IMR-90 (cell line): ENCODE measurements at regions not wholly inside any gene's neighbourhood (a gene's known extent, or its start where the extent isn't known, plus 50 kb on each side); places are given as distances from the start of the nearest gene placed in this dataset.

ENCODE experiments used
- ATAC-seq: fragments of 200-7000 bp; cut with Tn5 transposase; 2 replicates; pipeline ENCODE4 v1.9.1; 2020; ENCODE audit warnings: low read depth, mild to moderate bottlenecking, moderate library complexity
- BruUV-seq: library from RNA; stranded (reverse); fragments of 400-500 nt; replicated peaks from 2 replicates; lab custom pipeline; 2021; lab: Mats Ljungman, UMichigan
- CTCF ChIA-PET: fragments of 300-600 bp; formaldehyde crosslinking; extraction: SDS; loops from one replicate; lab custom pipeline; 2021; ENCODE audit warnings: antibody characterized with exemption; lab: Yijun Ruan, JAX
- POLR2A ChIA-PET: fragments of 300-600 bp; sonication (Branson Sonifier 250); formaldehyde crosslinking; loops from one replicate; lab custom pipeline; 2022; ENCODE audit warnings: antibody characterized with exemption; ENCODE audit not compliant: unreplicated experiment; lab: Charles Lee
- DNase-seq: peaks from one replicate; pipeline ENCODE4 v3.0.0; 2013
- H2AFZ ChIP-seq: replicated peaks from 2 replicates; pipeline ENCODE3; 2013; ENCODE audit warnings: low read length, mild to moderate bottlenecking; ENCODE audit not compliant: poor library complexity
- H2AK5ac ChIP-seq: 2 replicates; pipeline ENCODE4 v1.6.1; 2013; ENCODE audit warnings: low read depth, low read length, inconsistent platforms
- H2AK9ac ChIP-seq: replicated peaks from 2 replicates; pipeline ENCODE3; 2013; ENCODE audit warnings: mild to moderate bottlenecking, low read depth, low read length, moderate library complexity; ENCODE audit not compliant: poor library complexity
- H2BK120ac ChIP-seq: 2 replicates; pipeline ENCODE4 v1.6.1; 2013; ENCODE audit warnings: low read depth, low read length, inconsistent platforms
- H2BK15ac ChIP-seq: 3 replicates; pipeline ENCODE4 v1.6.1; 2013; ENCODE audit warnings: low read depth, low read length, inconsistent platforms
- H2BK20ac ChIP-seq: 2 replicates; pipeline ENCODE4 v1.6.1; 2013; ENCODE audit warnings: low read depth, mild to moderate bottlenecking, inconsistent platforms, low read length, moderate library complexity
- H2BK5ac ChIP-seq: 2 replicates; pipeline ENCODE4 v1.6.1; 2013; ENCODE audit warnings: mild to moderate bottlenecking, low read depth, low read length, inconsistent platforms; ENCODE audit not compliant: poor library complexity, severe bottlenecking
- H3K14ac ChIP-seq: replicated peaks from 2 replicates; pipeline ENCODE4 v1.6.1; 2013; ENCODE audit warnings: low read depth, low read length, inconsistent platforms
- H3K18ac ChIP-seq: 2 replicates; pipeline ENCODE4 v1.6.1; 2013; ENCODE audit warnings: low read depth, low read length, control low read depth
- H3K23ac ChIP-seq: 2 replicates; pipeline ENCODE4 v1.6.1; 2013; ENCODE audit warnings: low read depth, low read length, inconsistent platforms
- H3K27ac ChIP-seq: 2 replicates; pipeline ENCODE4 v1.5.1; 2013; ENCODE audit warnings: mild to moderate bottlenecking, control low read depth, low read length; ENCODE audit not compliant: insufficient read depth
- H3K27me3 ChIP-seq: 2 replicates; pipeline ENCODE4 v1.6.1; 2013; ENCODE audit warnings: low read length; ENCODE audit not compliant: control insufficient read depth, insufficient read depth
- H3K36me3 ChIP-seq: 2 replicates; pipeline ENCODE4 v1.6.1; 2013; ENCODE audit warnings: low read length, mixed read lengths; ENCODE audit not compliant: control insufficient read depth, insufficient read depth
- H3K4ac ChIP-seq: 2 replicates; pipeline ENCODE4 v1.6.1; 2013; ENCODE audit warnings: low read depth, low read length, inconsistent platforms
- H3K4me1 ChIP-seq: 2 replicates; pipeline ENCODE4 v1.6.1; 2013; ENCODE audit warnings: low read length, mixed read lengths; ENCODE audit not compliant: control insufficient read depth, insufficient read depth
- H3K4me2 ChIP-seq: 2 replicates; pipeline ENCODE4 v1.6.1; 2013; ENCODE audit warnings: low read depth, mild to moderate bottlenecking, control low read depth, low read length, moderate library complexity
- H3K4me3 ChIP-seq: 2 replicates; pipeline ENCODE4 v1.5.1; 2013; ENCODE audit warnings: low read depth, mild to moderate bottlenecking, control low read depth, low read length, moderate library complexity; ENCODE audit not compliant: insufficient read depth
- H3K56ac ChIP-seq: 2 replicates; pipeline ENCODE4 v1.6.1; 2013; ENCODE audit warnings: low read length, inconsistent platforms; ENCODE audit not compliant: insufficient read depth; ENCODE audit errors: extremely low read depth
- H3K79me1 ChIP-seq, 2 experiments: 2 replicates each; pipeline ENCODE4 v1.6.1; 2013; ENCODE audit warnings: low read length in 2 of 2, inconsistent platforms in 1 of 2, low read depth in 1 of 2
- H3K9ac ChIP-seq: 2 replicates; pipeline ENCODE4 v1.6.1; 2013; ENCODE audit warnings: low read depth, low read length, control low read depth
- H3K9me1 ChIP-seq: 2 replicates; pipeline ENCODE4 v1.6.1; 2013; ENCODE audit warnings: low read length, inconsistent platforms; ENCODE audit not compliant: insufficient read depth
- H3K9me3 ChIP-seq: 2 replicates; pipeline ENCODE4 v1.6.1; 2013; ENCODE audit warnings: low read length; ENCODE audit not compliant: control insufficient read depth, insufficient read depth
- H4K20me1 ChIP-seq: 2 replicates; pipeline ENCODE4 v1.6.1; 2013; ENCODE audit warnings: low read length, inconsistent platforms; ENCODE audit not compliant: insufficient read depth
- H4K5ac ChIP-seq: 2 replicates; pipeline ENCODE4 v1.6.1; 2013; ENCODE audit warnings: mild to moderate bottlenecking, low read depth, low read length, control low read depth
- H4K8ac ChIP-seq, 2 experiments: 2 replicates each; pipeline ENCODE4 v1.6.1; 2013; ENCODE audit warnings: low read depth in 2 of 2, low read length in 2 of 2, control low read depth in 1 of 2, inconsistent platforms in 1 of 2
- H4K91ac ChIP-seq: 2 replicates; pipeline ENCODE4 v1.6.1; 2013; ENCODE audit warnings: low read depth, low read length, inconsistent platforms; ENCODE audit not compliant: insufficient read depth
- BHLHE40 ChIP-seq: fragments of 150-350 bp; IDR thresholded peaks from 2 replicates; pipeline ENCODE4 v1.6.1; 2016; ENCODE audit warnings: mild to moderate bottlenecking, low read depth, low read length
- CEBPB ChIP-seq: IDR thresholded peaks from 2 replicates; pipeline ENCODE4 v1.6.1; 2012; ENCODE audit warnings: low read depth, low read length, improper control_type of control experiment
- CHD1 ChIP-seq: IDR thresholded peaks from 2 replicates; pipeline ENCODE4 v1.6.1; 2012; ENCODE audit warnings: low read depth, low read length, improper control_type of control experiment
- FOS ChIP-seq: fragments of 150-350 bp; IDR thresholded peaks from 2 replicates; pipeline ENCODE4 v1.6.1; 2016; ENCODE audit warnings: low read depth, low read length
- MAFK ChIP-seq: IDR thresholded peaks from 2 replicates; pipeline ENCODE4 v1.6.1; 2012; ENCODE audit warnings: low read depth, low read length, improper control_type of control experiment
- MAZ ChIP-seq: IDR thresholded peaks from 2 replicates; pipeline ENCODE4 v1.6.1; 2012; ENCODE audit warnings: low read depth, mild to moderate bottlenecking, low read length, improper control_type of control experiment, moderate library complexity, borderline replicate concordance
- MXI1 ChIP-seq: IDR thresholded peaks from 2 replicates; pipeline ENCODE4 v1.6.1; 2012; ENCODE audit warnings: low read depth, mild to moderate bottlenecking, low read length, moderate library complexity, borderline replicate concordance
- NFE2L2 ChIP-seq: fragments of 150-350 bp; IDR thresholded peaks from 2 replicates; pipeline ENCODE4 v1.6.1; 2016; ENCODE audit warnings: low read depth, mild to moderate bottlenecking, low read length
- POLR2A ChIP-seq: IDR thresholded peaks from 2 replicates; pipeline ENCODE4 v1.6.1; 2012; ENCODE audit warnings: mild to moderate bottlenecking, low read depth, low read length
- RAD21 ChIP-seq: IDR thresholded peaks from 2 replicates; pipeline ENCODE4 v1.6.1; 2012; ENCODE audit warnings: low read length, improper control_type of control experiment
- RCOR1 ChIP-seq: IDR thresholded peaks from 2 replicates; pipeline ENCODE4 v1.6.1; 2012; ENCODE audit warnings: mild to moderate bottlenecking, low read length, improper control_type of control experiment; ENCODE audit not compliant: insufficient replicate concordance
- RFX5 ChIP-seq: IDR thresholded peaks from 2 replicates; pipeline ENCODE4 v1.8.0; 2012; ENCODE audit warnings: low read depth, mild to moderate bottlenecking, low read length, moderate library complexity
- SMC3 ChIP-seq: fragments of 150-350 bp; IDR thresholded peaks from 2 replicates; pipeline ENCODE4 v1.6.1; 2016; ENCODE audit warnings: low read depth, mild to moderate bottlenecking, antibody characterized with exemption, low read length, moderate library complexity
- WGBS, 2 experiments: methylation state at CpG; one replicate each; pipeline versions ENCODE4 v1.1.5 to v1.1.7; 2013; ENCODE audit warnings: missing lambda C conversion rate in 2 of 2; ENCODE audit not compliant: insufficient read length in 1 of 2; ENCODE audit errors: extremely low coverage in 2 of 2; 5-methylcytosine and 5-hydroxymethylcytosine counted together
- dilution Hi-C: fragments of 300-500 bp; cut with HindIII; formaldehyde crosslinking; loops from one replicate; pipeline ENCODE4 v1.14.3; 2018; ENCODE audit warnings: low sequenced_read_pairs; ENCODE audit not compliant: unreplicated experiment
- in situ Hi-C: fragments of 300-500 bp; cut with MboI; formaldehyde crosslinking; loops from 3 replicates; pipeline ENCODE4 v1.14.3; 2019; ENCODE audit warnings: low sequenced_read_pairs, inconsistent platforms, mixed read lengths
- intact Hi-C: fragments of 100-400 bp; cut with micrococcal nuclease; formaldehyde crosslinking; loops from 2 replicates; pipeline ENCODE4 v1.10.0; 2022
- TF ChIP-seq, protein P1 (sequence below): fragments of 150-350 bp; IDR thresholded peaks from 2 replicates; pipeline ENCODE4 v1.6.1; 2016; ENCODE audit warnings: low read depth, mild to moderate bottlenecking, low read length, moderate library complexity, borderline replicate concordance
- TF ChIP-seq, protein P2 (sequence below): conservative IDR thresholded peaks from 2 replicates; pipeline ENCODE4 v1.5.1; 2012; ENCODE audit warnings: mild to moderate bottlenecking, low read depth, low read length, improper control_type of control experiment
- TF ChIP-seq, protein P3 (sequence below): fragments of 150-350 bp; IDR thresholded peaks from 2 replicates; pipeline ENCODE4 v1.6.1; 2017; ENCODE audit warnings: mild to moderate bottlenecking, antibody characterized with exemption, low read length, low read depth

DNA sequence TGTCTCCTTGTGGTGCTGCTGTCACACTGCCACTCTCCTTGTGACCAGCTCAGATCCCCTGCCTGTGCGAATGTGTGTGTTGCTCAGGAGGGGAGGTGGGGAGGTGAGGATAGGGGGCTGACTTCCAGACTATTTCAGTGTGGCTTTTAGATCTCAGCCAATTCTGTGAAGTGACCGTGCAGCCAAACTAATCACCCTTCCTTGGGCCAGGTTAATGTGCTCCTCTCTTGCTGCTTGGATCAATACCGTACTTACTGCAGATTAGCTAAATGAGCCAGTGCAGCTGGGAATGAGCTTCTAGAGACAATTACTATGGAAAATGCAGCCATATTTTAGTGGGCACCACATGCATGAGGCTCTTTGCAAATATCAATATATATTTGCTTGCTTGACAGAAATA, 206.0 kb downstream of the MELK start:
- Histone ChIP-seq H2BK5ac (no peak overlapping the region), H3K14ac (no peak overlapping the region), H3K4me2 (no peak overlapping the region), H2BK20ac (no peak overlapping the region), H2AK5ac (no peak overlapping the region), H3K56ac (no peak overlapping the region), H3K36me3 (no peaks in the 10 kb centered on the region), H3K9me1 (no peaks in the 10 kb centered on the region), H3K27ac (no peak overlapping the region), H2AFZ (no peak overlapping the region), H3K79me1 (no peaks in the 10 kb centered on the region), H2AK9ac (no peak overlapping the region), H3K23ac (no peak overlapping the region), H2BK120ac (no peak overlapping the region), H3K4me3 (no peak overlapping the region), H3K4ac (no peak overlapping the region), H4K5ac (no peak overlapping the region), H4K91ac (no peak overlapping the region), H3K27me3 (peaks cover 28% of the 10 kb centered on the region), H3K9ac (no peak overlapping the region), H4K8ac (no peak overlapping the region), H4K20me1 (no peaks in the 10 kb centered on the region), H3K4me1 (no peaks in the 10 kb centered on the region), H3K18ac (no peak overlapping the region), H3K9me3 (no peaks in the 10 kb centered on the region), H2BK15ac (no peak overlapping the region)
- intact Hi-C loops = no loop called here
- POLR2A ChIA-PET = no interaction called here
- no CpG with 5 or more reads among the region's 3 CpGs for WGBS, 2 experiments
- CTCF ChIA-PET = no interaction called here
- dilution Hi-C loops = no loop called here
- no peak for DNase-seq
- BruUV-seq = no TSS peak
- ATAC-seq = no peak
- in situ Hi-C loops = no loop called here
- TF ChIP-seq MXI1 = no peak
- TF ChIP-seq, protein P1, sequence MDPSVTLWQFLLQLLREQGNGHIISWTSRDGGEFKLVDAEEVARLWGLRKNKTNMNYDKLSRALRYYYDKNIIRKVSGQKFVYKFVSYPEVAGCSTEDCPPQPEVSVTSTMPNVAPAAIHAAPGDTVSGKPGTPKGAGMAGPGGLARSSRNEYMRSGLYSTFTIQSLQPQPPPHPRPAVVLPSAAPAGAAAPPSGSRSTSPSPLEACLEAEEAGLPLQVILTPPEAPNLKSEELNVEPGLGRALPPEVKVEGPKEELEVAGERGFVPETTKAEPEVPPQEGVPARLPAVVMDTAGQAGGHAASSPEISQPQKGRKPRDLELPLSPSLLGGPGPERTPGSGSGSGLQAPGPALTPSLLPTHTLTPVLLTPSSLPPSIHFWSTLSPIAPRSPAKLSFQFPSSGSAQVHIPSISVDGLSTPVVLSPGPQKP = no peak
- TF ChIP-seq CEBPB = no peak
- no peak for TF ChIP-seq RFX5
- no peak for TF ChIP-seq CHD1
- TF ChIP-seq RAD21 = no peak
- no peak for TF ChIP-seq BHLHE40
- no peak for TF ChIP-seq MAFK
- TF ChIP-seq FOS = no peak
- no peak for TF ChIP-seq POLR2A
- no peak for TF ChIP-seq SMC3
- TF ChIP-seq RCOR1 = no peak
- TF ChIP-seq, protein P2, sequence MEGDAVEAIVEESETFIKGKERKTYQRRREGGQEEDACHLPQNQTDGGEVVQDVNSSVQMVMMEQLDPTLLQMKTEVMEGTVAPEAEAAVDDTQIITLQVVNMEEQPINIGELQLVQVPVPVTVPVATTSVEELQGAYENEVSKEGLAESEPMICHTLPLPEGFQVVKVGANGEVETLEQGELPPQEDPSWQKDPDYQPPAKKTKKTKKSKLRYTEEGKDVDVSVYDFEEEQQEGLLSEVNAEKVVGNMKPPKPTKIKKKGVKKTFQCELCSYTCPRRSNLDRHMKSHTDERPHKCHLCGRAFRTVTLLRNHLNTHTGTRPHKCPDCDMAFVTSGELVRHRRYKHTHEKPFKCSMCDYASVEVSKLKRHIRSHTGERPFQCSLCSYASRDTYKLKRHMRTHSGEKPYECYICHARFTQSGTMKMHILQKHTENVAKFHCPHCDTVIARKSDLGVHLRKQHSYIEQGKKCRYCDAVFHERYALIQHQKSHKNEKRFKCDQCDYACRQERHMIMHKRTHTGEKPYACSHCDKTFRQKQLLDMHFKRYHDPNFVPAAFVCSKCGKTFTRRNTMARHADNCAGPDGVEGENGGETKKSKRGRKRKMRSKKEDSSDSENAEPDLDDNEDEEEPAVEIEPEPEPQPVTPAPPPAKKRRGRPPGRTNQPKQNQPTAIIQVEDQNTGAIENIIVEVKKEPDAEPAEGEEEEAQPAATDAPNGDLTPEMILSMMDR = no peak
- no peak for TF ChIP-seq NFE2L2
- TF ChIP-seq, protein P3, sequence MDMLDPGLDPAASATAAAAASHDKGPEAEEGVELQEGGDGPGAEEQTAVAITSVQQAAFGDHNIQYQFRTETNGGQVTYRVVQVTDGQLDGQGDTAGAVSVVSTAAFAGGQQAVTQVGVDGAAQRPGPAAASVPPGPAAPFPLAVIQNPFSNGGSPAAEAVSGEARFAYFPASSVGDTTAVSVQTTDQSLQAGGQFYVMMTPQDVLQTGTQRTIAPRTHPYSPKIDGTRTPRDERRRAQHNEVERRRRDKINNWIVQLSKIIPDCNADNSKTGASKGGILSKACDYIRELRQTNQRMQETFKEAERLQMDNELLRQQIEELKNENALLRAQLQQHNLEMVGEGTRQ = no peak
- no peak for TF ChIP-seq MAZ
